ENCODE measurements at regions not wholly inside any gene's neighbourhood (a gene's known extent, or its start where the extent isn't known, plus 50 kb on each side); places are given as distances from the start of the nearest gene placed in this dataset.

DNA sequence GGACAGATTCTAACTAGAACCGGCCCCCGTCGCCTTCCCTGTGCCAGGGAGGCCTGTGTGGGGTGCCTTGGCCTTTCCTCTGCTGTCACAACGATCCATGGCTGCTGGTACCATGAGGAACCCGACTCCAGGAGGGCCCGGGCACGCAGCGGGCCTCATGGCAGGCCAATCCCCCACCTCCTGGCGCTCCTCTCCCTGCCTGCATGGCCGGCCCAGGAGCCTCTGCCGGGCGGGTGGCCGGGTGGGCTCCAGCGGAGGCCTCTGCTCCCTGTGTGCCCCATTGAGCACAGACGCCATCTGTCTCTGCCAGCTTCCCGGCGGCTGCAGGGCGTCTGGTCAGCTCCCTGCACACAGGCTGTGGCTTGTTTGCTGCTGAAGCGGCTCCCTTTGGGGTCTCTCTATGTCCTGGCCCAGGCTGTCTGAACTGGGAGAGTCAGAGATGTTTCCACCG lies 86.5 kb downstream of the MYEOV start:
- ATAC-seq (ENCODE audit: low read depth) (no peak), DNase-seq (ENCODE audit: low spot score in 2 of 2) (no peak)
- H3K36me3 Mint-ChIP-seq = no peaks in the 10 kb centered on the region
- no peak overlapping the region for H3K27ac Mint-ChIP-seq
- H3K9me3 Mint-ChIP-seq = no peaks in the 10 kb centered on the region
- no peak overlapping the region for H3K4me3 Mint-ChIP-seq
- no peaks in the 10 kb centered on the region for H3K27me3 Mint-ChIP-seq
- H3K4me1 Mint-ChIP-seq = no peaks in the 10 kb centered on the region

DNA sequence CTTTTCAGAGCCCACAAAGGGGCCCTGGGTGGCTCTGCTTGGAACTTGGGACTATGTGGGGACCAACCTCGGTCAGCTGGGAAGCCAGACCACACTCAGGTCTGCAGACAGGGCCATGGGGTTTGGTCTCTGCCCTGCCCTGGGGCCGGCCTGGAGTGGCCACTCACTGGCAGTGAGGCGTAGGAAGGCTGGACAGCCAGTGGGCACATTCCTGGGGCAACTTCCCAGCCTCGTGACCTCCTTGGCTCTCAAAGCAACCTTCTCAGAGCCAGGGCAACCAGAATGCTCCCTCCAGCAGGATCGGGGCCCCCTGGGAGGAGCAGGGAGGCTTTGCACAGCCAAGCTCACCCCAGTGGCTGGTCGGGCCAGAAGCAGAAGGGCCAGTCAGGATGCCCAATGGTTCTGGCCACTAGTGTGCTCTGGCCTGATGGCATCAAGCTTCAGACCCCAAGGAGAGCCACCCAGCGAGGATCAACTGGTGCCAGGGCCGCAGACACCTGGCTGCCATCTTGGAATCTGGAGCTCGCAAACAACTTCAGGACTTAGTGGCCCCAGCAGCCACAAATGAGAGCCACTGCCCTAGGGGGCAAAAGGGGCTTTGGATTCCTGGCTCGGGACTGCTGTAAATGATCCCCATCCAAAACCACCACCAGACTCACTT lies 87.1 kb downstream of the MYEOV start:
- no peaks in the 10 kb centered on the region for H3K27me3 Mint-ChIP-seq
- H3K4me1 Mint-ChIP-seq = no peaks in the 10 kb centered on the region
- ATAC-seq (ENCODE audit: low read depth) (no peak), DNase-seq (ENCODE audit: low spot score in 2 of 2) (no peak)
- no peak overlapping the region for H3K4me3 Mint-ChIP-seq
- no peaks in the 10 kb centered on the region for H3K9me3 Mint-ChIP-seq
- no peaks in the 10 kb centered on the region for H3K36me3 Mint-ChIP-seq
- no peak overlapping the region for H3K27ac Mint-ChIP-seq

- no peaks in the 10 kb centered on the region for H3K9me3 Mint-ChIP-seq
- no peaks in the 10 kb centered on the region for H3K4me1 Mint-ChIP-seq
- no peaks in the 10 kb centered on the region for H3K27me3 Mint-ChIP-seq
- no peak overlapping the region for H3K4me3 Mint-ChIP-seq
- H3K27ac Mint-ChIP-seq = no peak overlapping the region
- no peaks in the 10 kb centered on the region for H3K36me3 Mint-ChIP-seq
- ATAC-seq (ENCODE audit: low read depth) (no peak), DNase-seq (ENCODE audit: low spot score in 2 of 2) (no peak)
These were observed 87.8 kb downstream of the MYEOV start for GRCh38 chr11:69381681-69382130.

DNA sequence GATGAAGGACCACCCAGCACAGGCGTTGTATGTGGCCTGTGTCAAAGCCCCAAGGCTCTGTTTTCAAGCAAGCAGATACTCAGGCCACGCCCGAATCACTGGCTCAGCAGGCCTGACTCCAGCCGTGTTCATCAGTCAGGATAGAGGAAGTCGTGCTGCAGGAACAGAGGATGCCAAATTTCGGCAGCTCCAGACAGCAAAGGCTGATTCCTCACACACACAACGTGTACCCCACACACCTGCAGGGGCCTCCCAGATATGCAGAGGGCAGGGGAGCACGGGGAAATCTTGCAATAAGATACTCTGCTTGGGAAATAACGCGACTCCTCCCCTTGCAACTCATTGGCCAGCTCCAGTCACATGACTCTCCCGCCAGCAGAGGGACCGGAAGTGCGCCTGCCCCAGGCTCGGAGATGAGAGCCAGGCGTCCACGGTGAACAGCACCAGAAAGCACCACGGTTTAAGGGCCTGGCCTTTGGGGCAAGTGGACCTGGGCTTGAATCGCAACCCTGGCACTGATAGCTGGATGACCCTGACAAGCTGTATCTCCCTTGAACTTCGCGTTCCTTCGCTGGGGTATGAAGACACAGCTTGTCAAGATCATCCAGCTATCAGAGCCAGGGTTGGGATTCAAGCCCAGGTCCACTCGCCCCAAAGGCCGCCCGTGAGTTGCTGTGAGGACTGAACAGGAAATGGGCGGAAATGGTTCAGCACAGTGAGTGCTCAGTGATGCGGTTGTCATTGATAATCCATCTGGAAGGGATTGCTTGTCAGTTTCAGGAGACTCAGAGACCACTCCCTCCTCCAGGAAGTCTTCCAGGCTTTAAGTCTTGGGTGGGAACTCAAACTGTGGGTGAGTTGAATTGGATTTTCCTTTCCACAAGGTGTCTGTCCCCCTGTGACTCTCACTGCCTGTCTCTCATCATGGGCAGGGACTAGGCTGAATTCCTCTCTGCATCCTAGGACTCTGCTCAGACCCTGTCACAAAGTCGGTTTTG lies 88.5 kb downstream of the MYEOV start:
- Mint-ChIP-seq H3K27ac (no peak overlapping the region), H3K4me1 (no peaks in the 10 kb centered on the region), H3K9me3 (peaks cover 3% of the 10 kb centered on the region), H3K27me3 (no peaks in the 10 kb centered on the region), H3K4me3 (peak overlapping the region; percentile 37), H3K36me3 (no peaks in the 10 kb centered on the region)
- ATAC-seq (ENCODE audit: low read depth) (peak; percentile 58), DNase-seq (ENCODE audit: low spot score in 2 of 2) (no peak)

DNA sequence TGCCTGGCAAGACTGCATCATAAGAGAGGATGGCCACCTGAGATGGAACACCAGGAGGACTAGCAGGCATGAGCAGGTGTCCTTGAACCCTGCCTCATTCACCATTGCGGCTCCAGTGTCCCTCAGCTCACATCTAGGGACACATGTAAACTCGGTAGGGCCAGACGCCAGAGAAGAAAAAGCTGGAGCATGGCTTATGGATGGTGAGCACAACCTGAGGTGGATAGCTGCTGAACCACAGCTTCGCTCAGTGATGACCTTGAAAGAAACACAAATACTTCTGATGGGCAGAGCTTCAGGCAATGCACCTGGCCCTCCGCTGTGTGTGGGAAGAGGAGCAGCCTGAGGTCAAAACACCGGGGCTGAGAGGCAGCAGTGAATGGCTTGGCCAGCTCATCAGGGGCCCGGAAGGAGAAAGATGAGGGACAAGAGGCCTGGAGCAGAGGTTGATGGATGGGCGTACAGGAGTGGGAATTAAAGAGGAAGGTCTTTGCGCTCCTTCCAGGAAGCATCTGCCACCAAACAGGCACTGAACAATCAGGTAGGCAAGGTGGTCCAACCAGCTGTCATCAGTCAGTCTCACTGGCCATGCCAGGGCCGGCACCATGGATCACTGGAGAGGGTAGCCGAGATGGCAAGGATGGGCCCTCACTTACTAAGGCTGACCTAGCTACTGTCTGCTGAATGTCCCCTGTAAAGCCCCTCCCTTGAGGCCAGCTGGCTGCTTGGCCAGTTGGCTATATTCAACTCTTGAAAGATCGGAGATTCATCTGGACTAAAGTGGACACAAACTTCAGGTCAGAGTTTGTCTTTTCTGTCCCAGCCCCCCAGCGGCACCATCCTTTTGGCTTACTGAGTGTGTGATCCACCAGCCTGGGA lies 89.7 kb downstream of the MYEOV start:
- ATAC-seq (ENCODE audit: low read depth) = no peak
- Mint-ChIP-seq H3K27ac (no peak overlapping the region), H3K4me3 (no peak overlapping the region), H3K27me3 (no peaks in the 10 kb centered on the region), H3K9me3 (peaks cover 12% of the 10 kb centered on the region), H3K4me1 (no peaks in the 10 kb centered on the region), H3K36me3 (no peaks in the 10 kb centered on the region)
- no peak for DNase-seq (ENCODE audit: low spot score in 2 of 2)

DNA sequence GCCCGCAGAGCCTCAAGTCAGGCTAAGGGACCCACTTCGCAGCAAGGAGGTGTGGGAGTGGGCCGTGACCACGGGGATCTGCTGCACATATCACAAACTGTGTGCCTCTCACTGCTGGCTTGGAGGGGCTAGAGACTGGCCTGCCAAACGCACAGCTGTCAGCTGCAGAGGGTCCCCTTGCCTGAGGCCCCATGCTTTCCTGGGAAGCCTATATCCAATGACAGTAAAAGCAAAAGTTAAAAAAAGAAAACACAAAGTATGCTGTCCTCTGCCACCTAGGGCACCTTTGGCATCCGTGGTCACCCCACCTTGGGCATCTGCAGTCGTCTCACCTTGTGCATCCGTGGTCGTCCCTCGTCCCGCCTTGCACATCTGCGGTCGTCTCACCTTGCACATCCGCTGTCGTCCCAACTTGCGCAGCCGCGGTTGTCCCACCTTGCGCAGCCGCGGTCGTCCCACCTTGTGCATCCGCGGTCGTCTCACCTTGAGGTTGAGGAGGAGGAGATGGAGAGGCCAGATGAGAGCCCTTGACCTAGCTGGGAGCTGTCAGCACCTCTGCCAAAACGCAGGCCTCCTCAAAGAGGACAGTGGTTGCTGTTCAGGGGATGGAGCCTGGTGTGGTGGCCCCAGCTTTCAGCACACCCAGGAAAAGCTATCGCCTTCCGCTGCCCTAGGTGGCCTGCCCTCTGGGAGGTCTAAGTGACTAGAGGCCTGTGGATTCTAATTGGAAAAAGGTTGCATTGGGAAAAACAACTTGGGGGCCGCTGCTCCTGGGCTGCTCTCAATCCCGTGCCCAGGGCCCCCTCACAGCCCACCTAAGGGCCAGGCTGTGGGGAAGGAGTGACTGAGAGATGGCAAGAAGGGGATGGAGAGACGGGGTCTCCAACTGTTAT lies 90.5 kb downstream of the MYEOV start:
- H3K27ac Mint-ChIP-seq = no peak overlapping the region
- H3K4me1 Mint-ChIP-seq = no peaks in the 10 kb centered on the region
- H3K27me3 Mint-ChIP-seq = no peaks in the 10 kb centered on the region
- H3K4me3 Mint-ChIP-seq = no peak overlapping the region
- no peak for ATAC-seq (ENCODE audit: low read depth)
- no peak for DNase-seq (ENCODE audit: low spot score in 2 of 2)
- H3K36me3 Mint-ChIP-seq = peaks cover 2% of the 10 kb centered on the region
- peaks cover 15% of the 10 kb centered on the region for H3K9me3 Mint-ChIP-seq

DNA sequence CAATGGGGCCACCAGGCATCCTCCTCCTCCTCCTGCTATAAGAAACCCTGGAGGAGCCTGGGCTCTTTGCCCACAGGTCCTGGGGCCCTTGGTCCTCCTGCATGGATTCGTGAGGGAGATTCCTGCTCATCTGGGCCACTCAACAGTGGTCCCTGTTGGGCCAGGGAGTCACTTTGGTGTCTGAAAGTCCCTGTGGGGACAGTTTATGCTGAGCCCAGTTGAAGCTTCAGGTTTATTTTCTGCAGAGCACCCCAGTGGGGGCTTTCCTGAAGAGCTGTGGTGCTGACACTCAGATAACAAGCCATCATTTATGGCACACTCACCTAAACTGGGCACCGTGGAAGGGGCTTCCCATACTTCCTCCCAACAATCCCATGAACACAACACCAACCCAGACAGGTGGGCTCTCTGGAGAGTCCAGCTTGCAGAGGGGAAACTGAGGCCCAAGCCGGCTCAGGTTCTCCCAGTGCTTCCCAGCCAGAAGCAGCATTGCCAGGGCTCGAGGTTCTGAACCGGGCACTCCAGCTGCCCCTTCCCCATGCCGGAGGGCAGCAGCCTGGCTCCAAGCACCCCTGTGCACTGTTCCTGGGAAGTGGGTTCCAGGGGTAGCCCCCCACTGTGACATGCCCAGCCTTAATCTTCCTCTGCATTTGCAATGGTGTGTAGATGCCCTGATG lies 91.3 kb downstream of the MYEOV start:
- Mint-ChIP-seq H3K36me3 (peaks cover 2% of the 10 kb centered on the region), H3K9me3 (peaks cover 15% of the 10 kb centered on the region), H3K27me3 (no peaks in the 10 kb centered on the region), H3K4me1 (no peaks in the 10 kb centered on the region), H3K27ac (no peak overlapping the region), H3K4me3 (no peak overlapping the region)
- DNase-seq (ENCODE audit: low spot score in 2 of 2) = no peak
- ATAC-seq (ENCODE audit: low read depth) = no peak

GRCh38 chr11:69385832-69386427 lies 92.0 kb downstream of the MYEOV start:
- H3K36me3 Mint-ChIP-seq = peaks cover 2% of the 10 kb centered on the region
- DNase-seq (ENCODE audit: low spot score in 2 of 2) = no peak
- no peaks in the 10 kb centered on the region for H3K4me1 Mint-ChIP-seq
- peaks cover 4% of the 10 kb centered on the region for H3K27me3 Mint-ChIP-seq
- H3K9me3 Mint-ChIP-seq = peaks cover 15% of the 10 kb centered on the region
- no peak overlapping the region for H3K4me3 Mint-ChIP-seq
- H3K27ac Mint-ChIP-seq = no peak overlapping the region
- no peak for ATAC-seq (ENCODE audit: low read depth)

GRCh38 chr11:69386594-69387408 lies 92.8 kb downstream of the MYEOV start:
- Mint-ChIP-seq H3K4me3 (no peak overlapping the region), H3K9me3 (peaks cover 15% of the 10 kb centered on the region), H3K36me3 (peaks cover 2% of the 10 kb centered on the region), H3K27me3 (peaks cover 7% of the 10 kb centered on the region), H3K4me1 (no peaks in the 10 kb centered on the region), H3K27ac (no peak overlapping the region)
- no peak for DNase-seq (ENCODE audit: low spot score in 2 of 2)
- ATAC-seq (ENCODE audit: low read depth) = no peak

- ATAC-seq (ENCODE audit: low read depth) (no peak), DNase-seq (ENCODE audit: low spot score in 2 of 2) (no peak)
- H3K27ac Mint-ChIP-seq = no peak overlapping the region
- peaks cover 7% of the 10 kb centered on the region for H3K27me3 Mint-ChIP-seq
- H3K4me3 Mint-ChIP-seq = no peak overlapping the region
- no peaks in the 10 kb centered on the region for H3K4me1 Mint-ChIP-seq
- peaks cover 2% of the 10 kb centered on the region for H3K36me3 Mint-ChIP-seq
- H3K9me3 Mint-ChIP-seq = peaks cover 15% of the 10 kb centered on the region
These were observed 93.5 kb downstream of the MYEOV start for GRCh38 chr11:69387409-69387885.

- DNase-seq (ENCODE audit: low spot score in 2 of 2) = no peak
- H3K4me1 Mint-ChIP-seq = no peaks in the 10 kb centered on the region
- no peak overlapping the region for H3K27ac Mint-ChIP-seq
- peaks cover 9% of the 10 kb centered on the region for H3K27me3 Mint-ChIP-seq
- ATAC-seq (ENCODE audit: low read depth) = no peak
- H3K36me3 Mint-ChIP-seq = peaks cover 2% of the 10 kb centered on the region
- no peak overlapping the region for H3K4me3 Mint-ChIP-seq
- peaks cover 15% of the 10 kb centered on the region for H3K9me3 Mint-ChIP-seq
These were observed 93.3 kb upstream of the LINC01488 start for GRCh38 chr11:69388210-69388609.

DNA sequence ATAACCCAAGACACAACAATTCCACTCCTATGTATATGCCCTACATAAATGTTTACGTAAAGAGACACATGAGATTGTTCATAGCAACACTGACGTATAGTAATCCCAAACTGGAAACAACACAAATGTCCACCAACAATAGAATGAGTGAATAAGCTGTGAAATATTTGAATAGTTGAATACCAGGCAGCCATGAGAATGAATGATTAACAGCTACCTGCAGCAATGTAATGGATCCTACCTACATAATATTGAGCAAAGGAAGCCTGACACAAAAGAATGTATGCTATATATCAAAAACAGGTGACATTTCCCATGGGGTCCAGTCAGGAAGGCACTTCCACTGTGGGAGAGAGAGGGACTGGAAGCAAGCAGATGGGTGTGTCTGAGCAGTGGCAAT lies 92.8 kb upstream of the LINC01488 start:
- peaks cover 9% of the 10 kb centered on the region for H3K27me3 Mint-ChIP-seq
- no peak overlapping the region for H3K4me3 Mint-ChIP-seq
- H3K4me1 Mint-ChIP-seq = no peaks in the 10 kb centered on the region
- no peak for ATAC-seq (ENCODE audit: low read depth)
- H3K9me3 Mint-ChIP-seq = peaks cover 15% of the 10 kb centered on the region
- no peak overlapping the region for H3K27ac Mint-ChIP-seq
- no peak for DNase-seq (ENCODE audit: low spot score in 2 of 2)
- peaks cover 2% of the 10 kb centered on the region for H3K36me3 Mint-ChIP-seq

Data from memory B cell (primary cell).